Fibroblast of skin of back (primary cell): ENCODE measurements at regions not wholly inside any gene's neighbourhood (a gene's known extent, or its start where the extent isn't known, plus 50 kb on each side); places are given as distances from the start of the nearest gene placed in this dataset.
"Not testable (repeated sequence)": the region's sequence is repeated elsewhere in the genome, so short reads cannot be mapped to it uniquely, and the experiment has no call there.

Experiments used
- DNase-seq: peaks from one replicate; pipeline ENCODE4 v3.0.0-alpha.2; 2013

GRCh38 chr6:150684161-150684560 is 84.5 kb downstream of the PLEKHG1 start:
- no peak for DNase-seq

- no peak for DNase-seq
These were observed 85.2 kb downstream of the PLEKHG1 start for GRCh38 chr6:150684714-150685459.

- DNase-seq = peak; percentile 9
These were observed 86.2 kb downstream of the PLEKHG1 start for GRCh38 chr6:150685860-150686259.

GRCh38 chr6:150686566-150686965 is 86.9 kb downstream of the PLEKHG1 start:
- no peak for DNase-seq

GRCh38 chr6:150687508-150687907 is 87.8 kb downstream of the PLEKHG1 start:
- DNase-seq = no peak

GRCh38 chr6:150689900-150690590 is 90.4 kb downstream of the PLEKHG1 start:
- DNase-seq = no peak

- DNase-seq = no peak
These were observed 91.0 kb downstream of the PLEKHG1 start for GRCh38 chr6:150690681-150691080.

- no peak for DNase-seq
These were observed 91.8 kb downstream of the PLEKHG1 start for GRCh38 chr6:150691463-150691862.

GRCh38 chr6:150692604-150693003 is 92.9 kb downstream of the PLEKHG1 start:
- no peak for DNase-seq

GRCh38 chr6:150694889-150695288 is 95.2 kb downstream of the PLEKHG1 start:
- DNase-seq = no peak

- DNase-seq = no peak
These were observed 96.0 kb downstream of the PLEKHG1 start for GRCh38 chr6:150695652-150696051.

GRCh38 chr6:150696190-150696589 is 96.5 kb downstream of the PLEKHG1 start:
- DNase-seq = no peak

- not testable (repeated sequence) for DNase-seq
These were observed 97.2 kb downstream of the PLEKHG1 start for GRCh38 chr6:150696918-150697317.

- DNase-seq = peak; percentile 29
These were observed 97.8 kb downstream of the PLEKHG1 start for GRCh38 chr6:150697515-150697914.

GRCh38 chr6:150698391-150698790 is 98.7 kb downstream of the PLEKHG1 start:
- no peak for DNase-seq

- DNase-seq = no peak
These were observed 103.0 kb downstream of the PLEKHG1 start for GRCh38 chr6:150702675-150703074.

GRCh38 chr6:150704447-150705192 is 104.9 kb downstream of the PLEKHG1 start:
- DNase-seq = no peak

GRCh38 chr6:150705392-150705791 is 105.7 kb downstream of the PLEKHG1 start:
- no peak for DNase-seq

- DNase-seq = no peak
These were observed 110.6 kb downstream of the PLEKHG1 start for GRCh38 chr6:150710236-150710635.

GRCh38 chr6:150711061-150711460 is 111.4 kb downstream of the PLEKHG1 start:
- no peak for DNase-seq

- no peak for DNase-seq
These were observed 112.2 kb downstream of the PLEKHG1 start for GRCh38 chr6:150711584-150712504.

GRCh38 chr6:150712505-150713252 is 113.0 kb downstream of the PLEKHG1 start:
- no peak for DNase-seq
